ENCODE measurements at regions not wholly inside any gene's neighbourhood (a gene's known extent, or its start where the extent isn't known, plus 50 kb on each side); places are given as distances from the start of the nearest gene placed in this dataset.

DNA sequence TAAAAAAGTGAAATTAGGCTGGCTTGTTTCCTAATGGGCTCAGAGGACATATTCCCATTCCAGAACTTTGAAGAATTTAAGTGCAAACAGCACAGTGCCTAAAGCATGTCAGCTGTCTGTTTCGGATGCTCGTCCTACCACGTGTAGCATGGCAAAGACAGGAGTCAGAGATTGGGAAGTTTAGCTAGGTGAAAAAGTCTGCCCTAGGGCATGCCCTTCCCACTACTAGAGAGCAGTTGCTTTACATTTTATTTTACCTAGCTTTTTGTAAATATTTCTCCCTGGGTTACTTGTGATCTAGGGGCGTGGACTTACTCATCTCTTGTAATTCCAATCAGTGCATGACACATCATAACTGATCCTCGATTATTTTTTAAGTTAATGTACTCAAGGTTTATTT lies 111.1 kb downstream of the LMO4 start:
- DNase-seq: no peak

DNA sequence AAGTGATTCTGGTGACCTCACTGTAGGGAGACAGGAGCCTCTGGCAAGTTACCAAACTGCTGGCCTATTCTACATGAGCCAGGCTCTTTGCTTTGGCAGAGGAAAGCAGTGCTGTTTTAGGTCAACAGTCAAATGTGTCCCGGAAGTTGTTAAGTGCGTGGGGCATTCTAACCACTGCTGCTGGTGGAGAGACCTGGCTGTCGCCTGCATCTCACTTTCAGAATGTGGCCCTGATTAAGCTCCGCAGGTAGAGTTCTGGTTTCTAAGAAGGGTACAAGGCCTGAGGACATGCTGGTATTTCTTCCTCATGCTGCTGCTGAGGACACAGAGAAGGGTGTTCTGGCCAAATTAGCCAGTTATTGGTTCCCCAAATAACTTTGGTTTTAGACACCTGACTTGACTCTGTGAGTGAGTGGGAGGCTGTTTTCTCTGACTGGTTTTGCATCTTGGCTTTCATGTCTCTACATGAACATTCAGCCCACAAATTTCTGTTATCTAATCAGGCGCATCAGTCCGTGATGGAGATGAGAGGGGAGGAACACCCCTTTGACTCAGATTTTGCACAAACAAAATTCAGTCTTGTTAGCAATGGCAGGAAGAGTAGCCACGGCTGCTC lies 120.8 kb downstream of the LMO4 start:
- DNase-seq: peak; percentile 43

DNA sequence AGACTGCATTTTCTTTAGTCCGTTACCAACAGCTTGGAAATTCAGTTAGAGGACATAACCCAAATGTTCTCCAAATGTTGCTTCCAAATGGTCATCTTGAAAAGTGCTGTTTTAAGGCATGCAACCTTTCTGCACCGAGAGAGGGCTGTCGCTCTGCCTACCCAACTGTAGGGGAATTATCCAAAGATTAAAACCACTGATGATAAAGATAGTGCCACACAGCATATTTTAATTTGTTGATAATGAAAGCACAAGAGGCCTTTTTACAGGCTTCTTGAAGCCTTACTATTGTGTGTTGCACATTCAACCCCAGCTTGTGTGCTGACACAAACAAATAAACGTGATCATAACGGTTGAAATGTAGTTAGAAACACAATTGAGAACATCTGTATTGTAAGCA lies 121.5 kb downstream of the LMO4 start:
- no peak for DNase-seq

- DNase-seq: peak; percentile 8
Measured at GRCh38 chr1:87450615-87451209, 122.0 kb downstream of the LMO4 start.

DNA sequence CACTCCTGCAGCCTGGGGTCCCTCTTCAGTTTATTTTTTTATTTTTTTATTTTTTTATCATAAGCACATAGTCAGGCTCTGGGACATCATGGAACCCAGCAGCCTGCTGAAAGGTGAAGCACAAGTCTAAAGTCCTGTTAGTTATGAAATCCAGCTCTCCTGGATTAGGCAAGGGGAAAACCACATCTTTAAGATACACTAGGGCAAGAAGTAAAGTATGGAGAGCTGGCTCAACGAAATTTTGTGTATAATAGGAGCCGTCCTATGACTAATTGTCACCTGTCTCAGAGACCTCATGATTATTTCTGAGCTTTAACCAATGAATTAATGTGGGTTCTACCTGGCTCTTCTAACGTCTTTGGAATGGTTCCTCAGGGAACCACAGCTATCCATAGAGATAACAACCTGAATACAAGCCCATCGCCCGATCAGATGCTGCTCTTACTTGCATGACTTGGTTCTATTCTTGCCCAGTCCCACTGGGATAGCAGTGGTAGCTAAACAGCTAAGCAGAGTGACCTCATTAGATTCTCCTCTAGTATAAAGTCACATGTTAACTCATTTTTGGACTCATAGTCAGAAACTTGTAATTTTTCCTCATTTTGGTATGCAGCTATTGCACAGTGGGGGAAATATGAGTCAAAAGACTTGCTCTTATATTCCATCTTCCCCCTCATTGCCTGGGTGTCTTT lies 122.7 kb downstream of the LMO4 start:
- no peak for DNase-seq

GRCh38 chr1:87452648-87453047 lies 124.0 kb downstream of the LMO4 start:
- DNase-seq: no peak

- DNase-seq: no peak
Measured at GRCh38 chr1:87457408-87457807, 128.7 kb downstream of the LMO4 start.

DNA sequence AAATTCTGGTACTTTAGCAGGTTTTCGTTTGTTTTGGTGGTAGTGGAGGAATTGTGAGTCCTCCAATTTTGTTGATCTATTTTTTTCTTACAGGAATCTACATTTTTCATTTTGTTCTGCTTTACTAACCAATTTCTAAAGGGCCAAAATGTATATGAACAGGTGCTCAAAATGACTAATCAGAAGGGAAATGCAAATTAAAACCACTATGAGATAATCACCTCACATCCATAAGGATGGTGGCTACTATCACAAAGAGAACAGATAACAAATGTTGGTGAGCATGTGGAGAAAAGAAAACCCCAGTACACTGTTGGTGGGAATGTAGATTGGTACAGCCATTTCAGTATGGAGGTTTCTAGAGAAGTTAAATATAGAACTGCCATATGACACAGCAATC lies 134.2 kb downstream of the LMO4 start:
- no peak for DNase-seq

- DNase-seq: no peak
Measured at GRCh38 chr1:87464022-87464490, 135.4 kb downstream of the LMO4 start.

- DNase-seq: no peak
Measured at GRCh38 chr1:87466621-87467020, 137.9 kb downstream of the LMO4 start.

DNA sequence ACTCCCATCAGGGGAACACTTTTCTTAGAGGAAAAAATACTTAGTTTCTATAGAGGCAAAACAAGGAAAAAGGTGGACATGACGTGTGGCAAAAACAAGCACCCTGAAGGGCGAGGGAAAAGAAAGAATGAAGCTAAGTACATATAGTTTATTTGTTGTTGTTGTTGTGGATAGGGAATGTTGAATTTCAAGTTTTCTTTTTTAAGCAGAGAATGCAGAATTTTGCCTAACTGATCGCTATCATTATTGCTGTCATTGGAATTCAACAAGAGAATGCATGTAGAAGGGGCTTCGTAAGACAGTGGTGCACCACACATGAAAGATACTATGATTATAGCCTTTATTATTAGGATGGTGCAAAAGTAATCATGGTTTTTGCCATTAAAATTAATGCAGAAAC lies 144.0 kb downstream of the LMO4 start:
- DNase-seq: no peak

DNA sequence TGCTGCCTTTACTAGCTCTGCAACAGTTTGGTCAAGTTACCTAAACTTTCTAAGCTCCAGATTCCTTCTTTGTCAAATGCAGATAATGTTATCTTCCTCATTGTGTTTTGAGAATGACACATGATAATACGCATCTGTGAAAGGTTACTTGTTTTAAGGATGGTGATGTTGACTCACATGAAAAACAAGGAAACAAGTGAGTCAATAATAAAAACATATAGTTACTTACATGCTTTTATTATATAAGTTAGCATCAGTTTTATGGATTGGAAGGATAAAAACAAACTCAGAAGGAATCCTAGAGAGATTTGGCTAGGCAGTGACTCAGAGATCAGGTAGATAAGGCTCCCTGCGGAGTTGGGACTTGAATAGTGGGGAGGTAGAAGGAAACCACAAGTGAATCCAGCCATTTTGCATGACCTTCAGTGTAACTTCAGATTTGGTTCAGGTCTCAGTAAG lies 144.6 kb downstream of the LMO4 start:
- DNase-seq: no peak

DNA sequence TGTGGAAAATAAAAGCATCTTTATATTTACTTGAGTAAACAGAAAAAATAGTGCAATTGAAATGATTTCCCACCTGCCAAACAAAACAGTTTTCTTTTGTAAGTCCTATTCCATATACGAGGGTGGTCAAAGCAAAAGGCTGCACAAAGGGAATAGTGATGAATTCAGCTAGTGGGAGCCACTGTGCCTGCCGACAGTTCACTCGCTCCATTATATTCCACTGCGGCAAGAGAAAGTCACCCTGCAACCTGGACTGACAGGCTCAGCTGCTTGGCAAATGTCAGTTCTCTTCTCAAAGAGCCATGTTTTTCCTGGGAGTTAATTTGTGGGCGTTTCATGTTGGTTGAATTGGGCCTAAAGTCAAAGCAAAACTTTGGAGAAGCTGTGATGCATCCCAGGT lies 145.4 kb downstream of the LMO4 start:
- DNase-seq: no peak

DNA sequence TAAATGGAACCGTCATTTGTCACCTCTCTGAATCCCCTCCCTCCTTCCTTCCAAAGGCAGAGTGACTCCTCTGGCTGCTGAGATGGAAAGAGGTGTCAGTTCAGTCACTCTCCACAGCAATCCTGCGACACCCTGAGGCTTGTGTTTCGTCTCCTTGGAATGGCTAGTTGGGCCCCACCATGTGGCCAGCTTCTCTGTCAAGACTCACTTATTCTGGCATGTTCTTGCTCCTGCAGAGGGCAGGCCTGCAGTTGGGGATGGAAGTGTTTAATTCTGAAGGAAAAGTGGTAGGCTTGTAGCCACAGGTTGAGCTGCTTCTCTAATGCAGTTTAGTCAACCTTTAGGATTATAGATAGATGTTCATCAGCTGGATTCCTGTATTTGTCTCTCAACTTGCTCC lies 149.6 kb downstream of the LMO4 start:
- no peak for DNase-seq

DNA sequence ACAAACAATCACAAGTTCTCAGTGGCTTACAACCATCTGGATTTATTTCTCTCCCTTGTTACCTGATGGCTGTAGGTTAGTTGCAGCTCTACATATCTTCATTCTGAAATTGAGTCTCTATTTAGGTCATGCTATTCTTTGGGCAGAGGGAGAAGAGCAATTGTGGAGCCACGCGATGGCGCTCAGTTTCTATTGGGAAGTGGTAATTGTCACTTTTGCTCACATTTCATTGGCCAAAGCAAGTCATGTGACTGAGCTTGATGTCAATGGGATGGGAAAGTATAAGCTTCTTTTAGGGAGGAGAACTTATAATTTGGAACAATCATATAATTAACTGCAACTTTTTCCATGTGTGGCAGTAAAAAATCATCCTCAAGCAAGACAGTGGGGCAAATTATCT lies 166.5 kb downstream of the LMO4 start:
- DNase-seq: no peak

DNA sequence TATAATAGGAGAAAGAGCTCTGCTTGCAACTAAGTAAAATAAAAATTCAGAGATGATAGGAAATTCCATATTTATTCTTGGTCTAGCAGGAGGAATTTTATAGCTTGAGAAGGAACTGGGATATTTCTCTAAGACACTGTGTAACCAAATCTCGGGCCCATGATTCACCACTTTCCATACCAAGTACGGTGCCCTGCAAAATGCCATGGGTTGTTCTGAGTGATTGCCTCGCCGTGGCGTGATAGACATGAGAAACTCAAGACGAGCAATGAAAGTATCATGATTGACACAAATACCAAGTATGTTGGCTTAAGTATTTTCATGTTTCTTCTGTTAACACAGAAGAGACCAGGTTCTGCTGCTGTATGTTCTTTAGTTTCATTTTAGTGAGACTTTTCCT lies 167.2 kb downstream of the LMO4 start:
- no peak for DNase-seq

GRCh38 chr1:87497380-87498203 lies 168.9 kb downstream of the LMO4 start:
- DNase-seq: no peak

DNA sequence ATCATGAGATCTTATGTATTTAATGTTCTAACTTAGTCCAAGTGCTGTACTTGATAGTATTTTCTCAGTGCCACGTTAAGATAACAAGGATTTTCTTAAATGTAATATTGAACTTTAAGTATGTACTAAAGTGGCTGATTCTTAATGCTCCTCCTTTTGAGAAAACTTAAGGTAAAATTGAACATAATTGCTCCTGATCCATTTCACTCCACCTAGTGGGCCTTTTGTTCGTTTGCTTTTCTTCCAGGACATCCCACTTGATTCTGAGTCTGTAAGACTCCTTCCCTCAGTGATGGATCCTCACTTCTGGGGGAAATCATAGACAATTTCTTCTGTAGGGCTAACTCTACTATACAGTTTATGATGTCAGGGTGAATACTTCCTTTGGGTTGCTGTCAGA lies 173.1 kb downstream of the LMO4 start:
- DNase-seq: no peak

GRCh38 chr1:87505391-87505983 lies 176.8 kb downstream of the LMO4 start:
- no peak for DNase-seq

DNA sequence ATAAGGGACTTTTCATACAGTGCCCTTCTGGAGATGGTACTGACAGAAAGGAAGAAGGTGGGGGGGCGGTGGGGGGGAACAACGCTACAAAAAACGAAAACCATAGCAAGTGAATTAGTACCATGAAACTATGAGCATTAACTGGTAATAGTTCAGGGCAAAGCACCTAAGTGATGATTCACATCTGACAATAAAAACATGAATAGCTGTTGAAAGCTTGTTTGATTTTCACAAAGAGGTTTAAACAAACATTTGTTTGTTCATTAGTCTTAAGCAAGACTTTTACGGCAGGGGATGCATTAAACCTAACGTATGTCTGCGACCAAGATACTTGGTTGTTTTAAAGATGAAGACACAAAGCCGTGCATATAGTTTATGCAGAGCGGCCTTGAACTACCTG lies 177.5 kb downstream of the LMO4 start:
- DNase-seq: no peak

DNA sequence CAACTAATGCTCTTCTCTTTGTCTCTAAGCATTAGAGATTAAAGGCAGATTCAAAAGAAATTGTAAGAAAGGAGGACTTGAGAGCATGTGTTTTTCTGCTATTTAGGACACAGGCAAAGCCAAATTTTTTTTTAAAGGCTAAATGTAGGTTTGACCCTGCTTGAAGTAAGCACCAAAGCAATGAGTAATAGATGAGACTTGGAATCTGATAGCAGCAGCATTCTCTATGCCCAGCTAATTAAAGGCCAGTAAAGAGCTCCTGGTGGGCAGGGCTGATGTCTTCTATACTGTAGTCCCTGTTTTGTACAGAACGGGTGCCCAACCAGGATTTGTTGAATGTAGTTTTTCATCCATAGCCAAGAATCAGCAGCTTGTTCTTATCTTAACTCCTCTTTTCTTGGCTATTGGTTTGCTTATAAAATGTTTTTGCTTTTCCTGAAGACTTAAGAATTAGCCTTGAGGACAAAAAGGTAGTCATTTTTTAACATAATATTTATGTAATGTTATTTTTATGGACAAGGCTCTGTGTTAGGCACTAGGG lies 179.6 kb downstream of the LMO4 start:
- no peak for DNase-seq

GRCh38 chr1:87510540-87510939 lies 181.9 kb downstream of the LMO4 start:
- DNase-seq: no peak

DNA sequence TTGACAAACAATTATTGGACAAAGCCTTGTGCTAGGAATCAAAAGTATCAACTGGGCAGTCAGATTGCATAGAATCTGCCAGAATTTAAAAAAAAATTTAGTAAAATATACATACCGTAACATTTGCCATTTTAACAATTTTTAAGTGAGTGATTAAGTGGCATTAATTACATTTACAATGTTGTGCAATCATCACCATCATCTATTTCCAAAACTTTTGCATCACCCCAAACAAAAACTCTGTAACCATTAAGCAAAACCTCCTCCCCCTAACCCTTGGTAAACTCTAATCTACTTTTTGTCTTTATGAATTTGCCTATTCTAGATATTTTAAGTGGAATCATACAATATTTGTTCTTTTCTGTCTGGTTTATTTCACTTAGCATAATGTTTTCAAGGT lies 182.8 kb downstream of the LMO4 start:
- DNase-seq: no peak

Measured in stimulated activated naive CD4-positive, alpha-beta T cell treated with Interleukin-2 at 50 U/mL for 16 hours (primary cell).